Epithelial cell of esophagus (primary cell): ENCODE measurements at regions not wholly inside any gene's neighbourhood (a gene's known extent, or its start where the extent isn't known, plus 50 kb on each side); places are given as distances from the start of the nearest gene placed in this dataset.

Experiments
- DNase-seq: peaks from one replicate; pipeline ENCODE4 v3.0.0; 2010; ENCODE audit warnings: low read depth
- H3K4me3 ChIP-seq: 2 replicates; pipeline ENCODE4 v1.5.1; 2011; ENCODE audit warnings: mild to moderate bottlenecking, low read length, control low read depth
- CTCF ChIP-seq: IDR thresholded peaks from 2 replicates; pipeline ENCODE4 v1.5.1; 2011; ENCODE audit warnings: low read depth, mild to moderate bottlenecking, low read length, control low read depth, inconsistent platforms; ENCODE audit not compliant: insufficient read depth; ENCODE audit errors: missing control alignments

- DNase-seq: no peak
- no peak for TF ChIP-seq CTCF
- no peak overlapping the region for H3K4me3 ChIP-seq
These were observed 547.6 kb downstream of the BUD13 start for GRCh38 chr11:116225236-116225635.

- H3K4me3 ChIP-seq: no peak overlapping the region
- no peak for TF ChIP-seq CTCF
- no peak for DNase-seq
These were observed 547.9 kb downstream of the BUD13 start for GRCh38 chr11:116224889-116225200.

GRCh38 chr11:116224154-116224888 is 548.5 kb downstream of the BUD13 start:
- DNase-seq: peak; percentile 16
- TF ChIP-seq CTCF: peak; percentile 52
- no peak overlapping the region for H3K4me3 ChIP-seq

- no peak for TF ChIP-seq CTCF
- no peak for DNase-seq
These were observed 551.4 kb downstream of the BUD13 start for GRCh38 chr11:116221351-116221750.

GRCh38 chr11:116219171-116219635 is 553.6 kb downstream of the BUD13 start:
- TF ChIP-seq CTCF: no peak
- no peak for DNase-seq
- no peak overlapping the region for H3K4me3 ChIP-seq

More at GRCh38 chr11:116221351-116221750, 551.4 kb downstream of the BUD13 start:
- no peak overlapping the region for H3K4me3 ChIP-seq

- no peak for DNase-seq
- no peak for TF ChIP-seq CTCF
- H3K4me3 ChIP-seq: no peak overlapping the region
These were observed 555.3 kb downstream of the BUD13 start for GRCh38 chr11:116217441-116217840.

GRCh38 chr11:116217006-116217405 is 555.8 kb downstream of the BUD13 start:
- no peak overlapping the region for H3K4me3 ChIP-seq
- peak; percentile 15 for DNase-seq
- peak; percentile 51 for TF ChIP-seq CTCF
